H1 (cell line): ENCODE measurements at regions not wholly inside any gene's neighbourhood (a gene's known extent, or its start where the extent isn't known, plus 50 kb on each side); places are given as distances from the start of the nearest gene placed in this dataset.

Experiments
- CTCF ChIA-PET: fragments of 300-600 bp; sonication (Branson Sonifier 250); formaldehyde crosslinking; loops from one replicate; lab custom pipeline; 2021; ENCODE audit not compliant: partially characterized antibody; lab: Charles Lee
- POLR2A ChIA-PET: fragments of 300-600 bp; sonication (Branson Sonifier 250); formaldehyde crosslinking; loops from one replicate; lab custom pipeline; 2021; ENCODE audit warnings: inconsistent platforms; ENCODE audit not compliant: partially characterized antibody; lab: Charles Lee
- DNase-seq, 2 experiments: peaks; one replicate each; pipeline versions ENCODE4 v3.0.0 to v3.0.0-alpha.2; 2010 to 2022; ENCODE audit warnings: low spot score in 2 of 2, low read depth in 1 of 2, mixed read lengths in 1 of 2
- FAIRE-seq: peaks from 2 replicates; lab custom pipeline; 2011; peaks lifted over from hg19 to GRCh38; lab: Jason Lieb, UNC
- H2AFZ ChIP-seq: 2 replicates; pipeline ENCODE4 v1.8.1; 2012; ENCODE audit warnings: low read length, inconsistent platforms
- H2AK5ac ChIP-seq: 2 replicates; pipeline ENCODE4 v1.6.1; 2013; ENCODE audit warnings: low read depth, low read length
- H2BK120ac ChIP-seq: replicated peaks from 2 replicates; pipeline ENCODE3; 2013; ENCODE audit warnings: low read depth, low read length, inconsistent platforms
- H2BK12ac ChIP-seq: 2 replicates; pipeline ENCODE4 v1.6.1; 2013; ENCODE audit warnings: low read depth, low read length
- H2BK15ac ChIP-seq: 2 replicates; pipeline ENCODE4 v1.6.1; 2013; ENCODE audit warnings: low read length
- H2BK20ac ChIP-seq: 2 replicates; pipeline ENCODE4 v1.6.1; 2013; ENCODE audit warnings: low read length
- H2BK5ac ChIP-seq: 2 replicates; pipeline ENCODE4 v1.6.1; 2013; ENCODE audit warnings: low read depth, low read length
- H3K14ac ChIP-seq: 2 replicates; pipeline ENCODE4 v1.6.1; 2013; ENCODE audit warnings: inconsistent platforms; ENCODE audit not compliant: insufficient read length
- H3K18ac ChIP-seq: 2 replicates; pipeline ENCODE4 v1.6.1; 2013; ENCODE audit warnings: low read length; ENCODE audit errors: extremely low read depth
- H3K23ac ChIP-seq: 2 replicates; pipeline ENCODE4 v1.6.1; 2013; ENCODE audit warnings: inconsistent platforms; ENCODE audit not compliant: insufficient read length
- H3K23me2 ChIP-seq: 2 replicates; pipeline ENCODE4 v1.6.1; 2013; ENCODE audit warnings: low read depth, low read length
- H3K27ac ChIP-seq: 2 replicates; pipeline ENCODE4 v1.6.1; 2011; ENCODE audit warnings: low read depth, low read length, inconsistent platforms
- H3K27me3 ChIP-seq, 4 experiments: replicated peaks in 1 of 4; 1 replicate in 1 of 4; 2 replicates in 3 of 4; pipeline versions ENCODE4 v1.6.1 to v1.8.1; 2011 to 2013; ENCODE audit warnings: low read length in 3 of 4, mild to moderate bottlenecking in 3 of 4, inconsistent platforms in 2 of 4, mixed read lengths in 2 of 4, moderate library complexity in 1 of 4; ENCODE audit not compliant: control insufficient read depth in 3 of 4, insufficient read depth in 3 of 4; ENCODE audit errors: extremely low read depth in 1 of 4
- H3K36me3 ChIP-seq, 4 experiments: 2 replicates each; pipeline versions ENCODE4 v1.6.1 to v1.8.1; 2011 to 2013; ENCODE audit warnings: mild to moderate bottlenecking in 4 of 4, low read length in 3 of 4, moderate library complexity in 2 of 4, control low read depth in 1 of 4, inconsistent platforms in 1 of 4; ENCODE audit not compliant: insufficient read depth in 4 of 4, control insufficient read depth in 2 of 4
- H3K4ac ChIP-seq: replicated peaks from 2 replicates; pipeline ENCODE3; 2013; ENCODE audit warnings: low read length, low read depth, mixed read lengths, inconsistent platforms; ENCODE audit not compliant: insufficient read length
- H3K4me1 ChIP-seq, 4 experiments: replicated peaks in 1 of 4; 1 replicate in 1 of 4; 2 replicates in 3 of 4; pipeline versions ENCODE4 v1.6.1 to v1.8.1; 2011 to 2013; ENCODE audit warnings: low read length in 3 of 4, inconsistent platforms in 2 of 4, mixed read lengths in 1 of 4; ENCODE audit not compliant: insufficient read depth in 4 of 4, control insufficient read depth in 3 of 4
- H3K4me2 ChIP-seq, 2 experiments: 2 replicates each; pipeline versions ENCODE4 v1.6.1 to v1.8.1; 2011 to 2013; ENCODE audit warnings: low read depth in 2 of 2, low read length in 2 of 2, control low read depth in 1 of 2, inconsistent platforms in 1 of 2, mild to moderate bottlenecking in 1 of 2; ENCODE audit not compliant: insufficient read depth in 1 of 2
- H3K4me3 ChIP-seq, 4 experiments: fragments of 200-600, 300-600 bp in 1 of 4; sonication (generic), shearing (Covaris generic), sonication (Bioruptor Twin) in 1 of 4; 2 replicates each; pipeline versions ENCODE4 v1.5.1 to v1.8.1; 2011 to 2016; ENCODE audit warnings: low read length in 4 of 4, low read depth in 3 of 4, control low read depth in 2 of 4, inconsistent platforms in 2 of 4, mild to moderate bottlenecking in 2 of 4, mixed read lengths in 1 of 4, moderate library complexity in 1 of 4; ENCODE audit not compliant: insufficient read depth in 2 of 4; ENCODE audit errors: extremely low read depth in 1 of 4
- H3K56ac ChIP-seq: replicated peaks from 2 replicates; pipeline ENCODE3; 2013; ENCODE audit warnings: low read depth, mild to moderate bottlenecking, mixed read lengths, low read length, inconsistent platforms; ENCODE audit not compliant: insufficient read length
- H3K79me1 ChIP-seq: 2 replicates; pipeline ENCODE4 v1.6.1; 2013; ENCODE audit warnings: low read depth, low read length, control low read depth
- H3K79me2 ChIP-seq, 2 experiments: 2 replicates each; pipeline versions ENCODE4 v1.6.1 to v1.8.1; 2012 to 2013; ENCODE audit warnings: low read length in 2 of 2, mild to moderate bottlenecking in 2 of 2, inconsistent platforms in 1 of 2; ENCODE audit not compliant: insufficient read depth in 2 of 2, control insufficient read depth in 1 of 2
- H3K9ac ChIP-seq, 4 experiments: replicated peaks in 1 of 4; 1 replicate in 1 of 4; 2 replicates in 3 of 4; pipeline versions ENCODE4 v1.6.1 to v1.8.1; 2011 to 2013; ENCODE audit warnings: low read depth in 3 of 4, low read length in 3 of 4, control low read depth in 2 of 4, mild to moderate bottlenecking in 2 of 4, moderate library complexity in 2 of 4, inconsistent platforms in 1 of 4; ENCODE audit errors: extremely low read depth in 1 of 4
- H3K9me3 ChIP-seq, 2 experiments: 2 replicates each; pipeline versions ENCODE4 v1.6.1 to v1.8.1; 2012 to 2013; ENCODE audit warnings: mild to moderate bottlenecking in 2 of 2, moderate library complexity in 2 of 2, control low read depth in 1 of 2, inconsistent platforms in 1 of 2, low read depth in 1 of 2, low read length in 1 of 2, mixed read lengths in 1 of 2; ENCODE audit not compliant: insufficient read depth in 2 of 2
- H4K20me1 ChIP-seq, 2 experiments: replicated peaks in 1 of 2; 2 replicates each; pipeline versions ENCODE3 to v1.8.1; 2011 to 2013; ENCODE audit warnings: inconsistent platforms in 2 of 2, low read length in 2 of 2, mild to moderate bottlenecking in 1 of 2; ENCODE audit not compliant: insufficient read depth in 2 of 2, control insufficient read depth in 1 of 2
- H4K5ac ChIP-seq: 2 replicates; pipeline ENCODE4 v1.6.1; 2013; ENCODE audit warnings: low read length, low read depth, mixed read lengths, inconsistent platforms; ENCODE audit not compliant: insufficient read length
- H4K8ac ChIP-seq: 2 replicates; pipeline ENCODE4 v1.8.0; 2013; ENCODE audit warnings: mild to moderate bottlenecking, moderate library complexity, low read length, inconsistent platforms; ENCODE audit not compliant: insufficient read depth; ENCODE audit errors: extremely low read depth
- H4K91ac ChIP-seq: replicated peaks from 2 replicates; pipeline ENCODE3; 2013; ENCODE audit warnings: low read length, mixed read lengths, inconsistent platforms; ENCODE audit not compliant: insufficient read length
- ASH2L ChIP-seq: fragments of 200-600, 300-600 bp; sonication (generic); IDR thresholded peaks from one replicate; pipeline ENCODE4 v1.7.1; 2017; ENCODE audit warnings: low read length
- BACH1 ChIP-seq: IDR thresholded peaks from 2 replicates; pipeline ENCODE4 v1.6.1; 2012; ENCODE audit warnings: low read length, improper control_type of control experiment
- BRCA1 ChIP-seq: IDR thresholded peaks from 2 replicates; pipeline ENCODE4 v1.6.1; 2012; ENCODE audit warnings: low read depth, low read length, improper control_type of control experiment
- JUND ChIP-seq: IDR thresholded peaks from 2 replicates; pipeline ENCODE4 v1.6.1; 2011; ENCODE audit warnings: mild to moderate bottlenecking, improper control_type of control experiment, low read length
- KDM4A ChIP-seq: IDR thresholded peaks from one replicate; pipeline ENCODE4 v1.7.1; 2012; ENCODE audit warnings: low read depth, mild to moderate bottlenecking, moderate library complexity, low read length, inconsistent platforms; ENCODE audit not compliant: severe bottlenecking
- MAFK ChIP-seq: IDR thresholded peaks from 2 replicates; pipeline ENCODE4 v1.6.1; 2012; ENCODE audit warnings: low read depth, mild to moderate bottlenecking, improper control_type of control experiment, low read length
- POLR2AphosphoS5 ChIP-seq: IDR thresholded peaks from 2 replicates; pipeline ENCODE4 v1.6.1; 2011; ENCODE audit warnings: low read depth, low read length
- TAF1 ChIP-seq: IDR thresholded peaks from 2 replicates; pipeline ENCODE4 v1.6.1; 2011; ENCODE audit warnings: mild to moderate bottlenecking, low read depth, low read length
- TEAD4 ChIP-seq: IDR thresholded peaks from 2 replicates; pipeline ENCODE4 v1.6.1; 2012; ENCODE audit warnings: low read depth, low read length, inconsistent platforms, mixed read lengths
- YY1 ChIP-seq: IDR thresholded peaks from 2 replicates; pipeline ENCODE4 v1.6.1; 2011; ENCODE audit warnings: low read depth, mild to moderate bottlenecking, low read length
- WGBS, 2 experiments: shearing (Covaris generic) in 1 of 2; methylation state at CpG; one replicate each; pipeline versions ENCODE4 v1.1.6 to v1.1.7; 2013 to 2015; ENCODE audit warnings: low lambda C conversion rate in 2 of 2, mixed read lengths in 2 of 2, inconsistent platforms in 1 of 2, low coverage in 1 of 2, missing lambda C conversion rate in 1 of 2; ENCODE audit not compliant: insufficient replicate concordance in 2 of 2, insufficient coverage in 1 of 2, insufficient read length in 1 of 2; ENCODE audit errors: extremely low coverage in 1 of 2, missing lambda C conversion rate in 1 of 2; 5-methylcytosine and 5-hydroxymethylcytosine counted together
- TF ChIP-seq, protein P1 (sequence below): IDR thresholded peaks from 2 replicates; pipeline ENCODE4 v1.6.1; 2012; ENCODE audit warnings: inconsistent platforms

DNA sequence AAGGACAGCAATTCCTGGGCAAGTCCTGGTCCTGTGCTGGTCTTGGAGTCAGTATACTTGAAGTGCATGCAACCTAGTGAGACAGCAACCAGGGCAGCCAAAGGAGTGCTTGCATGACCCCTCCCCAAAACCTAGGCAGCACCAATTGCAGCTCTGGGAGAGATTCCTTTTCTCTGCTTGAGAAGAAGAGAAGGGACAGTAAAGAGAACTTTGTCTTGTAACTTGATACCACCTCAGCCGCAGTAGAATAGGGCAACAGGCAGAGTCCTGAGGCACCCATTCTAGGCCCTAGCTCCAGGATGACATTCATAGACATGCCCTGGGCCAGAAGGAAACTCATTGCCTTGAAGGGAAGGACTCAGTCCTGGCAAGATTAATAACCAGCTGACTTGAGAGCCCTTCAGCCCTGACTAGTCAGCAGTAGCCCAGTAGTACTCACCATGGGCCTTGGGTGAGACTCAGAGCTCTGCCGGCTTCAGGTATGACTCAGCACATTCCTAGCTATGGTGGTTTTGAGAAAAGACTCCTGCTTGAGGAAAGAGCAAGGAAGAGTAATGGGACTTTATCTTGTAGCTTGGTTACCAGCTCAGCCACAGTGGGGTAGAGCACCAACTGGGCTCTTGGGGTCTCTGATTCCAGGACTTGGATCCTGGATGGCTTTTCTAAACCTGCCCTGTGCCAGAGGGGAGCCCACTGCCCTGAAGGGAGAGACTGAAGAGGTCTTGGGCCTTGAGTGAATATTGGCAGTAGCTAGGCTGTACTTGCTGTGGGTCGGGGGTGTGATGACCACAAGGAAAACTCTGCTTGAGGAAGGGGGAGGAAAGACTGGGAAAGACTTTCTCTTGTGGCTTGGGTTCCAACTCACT is 51.7 kb upstream of the ACADM start:
- H3K23me2 ChIP-seq = no peaks in the 10 kb centered on the region
- peak overlapping the region; percentile 27 for H3K4ac ChIP-seq
- ChIA-PET CTCF (interaction anchor here (0.6 to 2.0 kb wide), 8 partner anchors 18 to 415 kb away, joined by 3 to 7 read pairs (median 4); partner anchors contain the start of gene ACADM), POLR2A (interaction anchor here (0.9 to 1.9 kb wide), 7 partner anchors 10 to 120 kb away, joined by 3 to 11 read pairs (median 5); partner anchors contain the start of gene RABGGTB)
- H3K56ac ChIP-seq = peak overlapping the region; percentile 14
- FAIRE-seq (peak; percentile 58), DNase-seq (peak in 1 of 2 experiments; percentile 58)
- peak overlapping the region; percentile 70 for H4K91ac ChIP-seq
- H2BK5ac ChIP-seq = peak overlapping the region; percentile 89; the same call in 1 of the 2 replicates
- H4K8ac ChIP-seq = peak overlapping the region; percentile 39; the same call in 1 of the 2 replicates
- H3K4me1 ChIP-seq = peaks cover 2 to 11% (median 9%) of the 10 kb centered on the region in 4 experiments; a peak in 4 of 7 replicates
- peak overlapping the region; percentile 98 for H2BK20ac ChIP-seq
- peak overlapping the region; percentile 90 for H2BK120ac ChIP-seq
- H3K4me3 ChIP-seq = 0 out of 8 replicates have a peak overlapping the region, but pooled peaks of 1 of the 4 experiments have one; percentile 4
- H3K23ac ChIP-seq = no peak overlapping the region
- peak overlapping the region; percentile 18 for H2AFZ ChIP-seq
- H3K9me3 ChIP-seq = no peaks in the 10 kb centered on the region; a peak in 1 of 4 replicates
- H3K27ac ChIP-seq = peak overlapping the region; percentile 21; the same call in 1 of the 2 replicates
- peak overlapping the region; percentile 75; the same call in 1 of the 2 replicates for H2BK15ac ChIP-seq
- peak overlapping the region; percentile 93; the same call in 1 of the 2 replicates for H2AK5ac ChIP-seq
- H3K9ac ChIP-seq = peak overlapping the region in 1 of 4 experiments; percentile 24; a peak in 1 of 7 replicates
- H3K14ac ChIP-seq = no peak overlapping the region
- peak overlapping the region; percentile 20 to 48 for H3K4me2 ChIP-seq
- H3K79me2 ChIP-seq = no peaks in the 10 kb centered on the region
- H3K27me3 ChIP-seq = no peaks in the 10 kb centered on the region
- no peaks in the 10 kb centered on the region for H4K20me1 ChIP-seq
- TF ChIP-seq KDM4A = peak; percentile 9
- TF ChIP-seq MAFK = peak; percentile 96
- TF ChIP-seq POLR2AphosphoS5 = no peak
- TF ChIP-seq YY1 = peak; percentile 33; the same call in 1 of the 2 replicates
- peak; percentile 54; the same call in 1 of the 2 replicates for TF ChIP-seq TAF1
- TF ChIP-seq BACH1 = peak; percentile 99
- TF ChIP-seq BRCA1 = no peak
- peak; percentile 49; the same call in 1 of the 2 replicates for TF ChIP-seq JUND
- peak; percentile 45 for TF ChIP-seq ASH2L
- TF ChIP-seq, protein P1, sequence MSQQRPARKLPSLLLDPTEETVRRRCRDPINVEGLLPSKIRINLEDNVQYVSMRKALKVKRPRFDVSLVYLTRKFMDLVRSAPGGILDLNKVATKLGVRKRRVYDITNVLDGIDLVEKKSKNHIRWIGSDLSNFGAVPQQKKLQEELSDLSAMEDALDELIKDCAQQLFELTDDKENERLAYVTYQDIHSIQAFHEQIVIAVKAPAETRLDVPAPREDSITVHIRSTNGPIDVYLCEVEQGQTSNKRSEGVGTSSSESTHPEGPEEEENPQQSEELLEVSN = no peak
- TF ChIP-seq TEAD4 = peak; percentile 74
- peak overlapping the region; percentile 88 for H3K18ac ChIP-seq
- peak overlapping the region; percentile 26 for H4K5ac ChIP-seq
- no peaks in the 10 kb centered on the region for H3K79me1 ChIP-seq
- H3K36me3 ChIP-seq = no peaks in the 10 kb centered on the region
- 80% methylated on average over 3 of the region's 3 CpGs; no CpG with 5 or more reads in 1 of the 2 experiments for WGBS, 2 experiments
- H2BK12ac ChIP-seq = peak overlapping the region; percentile 72
